ENCODE measurements at regions not wholly inside any gene's neighbourhood (a gene's known extent, or its start where the extent isn't known, plus 50 kb on each side); places are given as distances from the start of the nearest gene placed in this dataset.

- no peak overlapping the region for H3K4me3 ChIP-seq
- no peak for DNase-seq (ENCODE audit: low spot score in 2 of 2)
- no peaks in the 10 kb centered on the region for H3K9me3 ChIP-seq
- H3K27me3 ChIP-seq: no peaks in the 10 kb centered on the region
- H3K4me1 ChIP-seq: no peaks in the 10 kb centered on the region
- TF ChIP-seq EP300 (IDR thresholded peaks at IDR 0.05) (no peak), CTCF (IDR thresholded peaks at IDR 0.05) (no peak), POLR2A (IDR thresholded peaks at IDR 0.05) (no peak), POLR2AphosphoS5 (IDR thresholded peaks at IDR 0.05) (no peak)
- H3K36me3 ChIP-seq: no peaks in the 10 kb centered on the region
- no peak overlapping the region for H3K27ac ChIP-seq
- 57% methylated on average over 2 of the region's 2 CpGs for WGBS
These were observed 324.6 kb upstream of the TYRP1 start for GRCh38 chr9:12368569-12368968.

- Histone ChIP-seq H3K9me3 (no peaks in the 10 kb centered on the region), H3K4me1 (no peaks in the 10 kb centered on the region), H3K36me3 (no peaks in the 10 kb centered on the region), H3K27ac (no peak overlapping the region), H3K4me3 (no peak overlapping the region), H3K27me3 (no peaks in the 10 kb centered on the region)
- DNase-seq (ENCODE audit: low spot score in 2 of 2): no peak
- WGBS: 67% methylated on average over 2 of the region's 2 CpGs
- TF ChIP-seq POLR2A (IDR thresholded peaks at IDR 0.05) (no peak), CTCF (IDR thresholded peaks at IDR 0.05) (no peak), POLR2AphosphoS5 (IDR thresholded peaks at IDR 0.05) (no peak)
These were observed 301.2 kb upstream of the TYRP1 start for GRCh38 chr9:12391839-12392509.

GRCh38 chr9:12394105-12394504 is 299.1 kb upstream of the TYRP1 start:
- H3K36me3 ChIP-seq: no peaks in the 10 kb centered on the region
- no peak for DNase-seq (ENCODE audit: low spot score in 2 of 2)
- no peak for TF ChIP-seq POLR2AphosphoS5 (IDR thresholded peaks at IDR 0.05)
- no peak for TF ChIP-seq EP300 (IDR thresholded peaks at IDR 0.05)
- no peak for TF ChIP-seq POLR2A (IDR thresholded peaks at IDR 0.05)
- TF ChIP-seq CTCF (IDR thresholded peaks at IDR 0.05): no peak
- H3K4me3 ChIP-seq: no peak overlapping the region
- H3K9me3 ChIP-seq: no peaks in the 10 kb centered on the region
- 60% methylated on average over 1 of the region's 1 CpG for WGBS
- no peaks in the 10 kb centered on the region for H3K4me1 ChIP-seq
- no peak overlapping the region for H3K27ac ChIP-seq
- H3K27me3 ChIP-seq: no peaks in the 10 kb centered on the region

GRCh38 chr9:12403721-12404120 is 289.5 kb upstream of the TYRP1 start:
- Histone ChIP-seq H3K4me1 (no peaks in the 10 kb centered on the region), H3K27ac (no peak overlapping the region), H3K36me3 (no peaks in the 10 kb centered on the region), H3K9me3 (no peaks in the 10 kb centered on the region), H3K4me3 (no peak overlapping the region), H3K27me3 (no peaks in the 10 kb centered on the region)
- no peak for DNase-seq (ENCODE audit: low spot score in 2 of 2)
- 61% methylated on average over 2 of the region's 2 CpGs for WGBS
- TF ChIP-seq POLR2AphosphoS5 (IDR thresholded peaks at IDR 0.05) (no peak), POLR2A (IDR thresholded peaks at IDR 0.05) (no peak), EP300 (IDR thresholded peaks at IDR 0.05) (no peak), CTCF (IDR thresholded peaks at IDR 0.05) (no peak)

- no peaks in the 10 kb centered on the region for H3K4me1 ChIP-seq
- DNase-seq (ENCODE audit: low spot score in 2 of 2): no peak
- H3K36me3 ChIP-seq: no peaks in the 10 kb centered on the region
- no peak overlapping the region for H3K4me3 ChIP-seq
- H3K9me3 ChIP-seq: no peaks in the 10 kb centered on the region
- H3K27me3 ChIP-seq: no peaks in the 10 kb centered on the region
- no peak overlapping the region for H3K27ac ChIP-seq
- TF ChIP-seq POLR2A (IDR thresholded peaks at IDR 0.05) (no peak), POLR2AphosphoS5 (IDR thresholded peaks at IDR 0.05) (no peak), EP300 (IDR thresholded peaks at IDR 0.05) (no peak), CTCF (IDR thresholded peaks at IDR 0.05) (no peak)
- WGBS: 64% methylated on average over 2 of the region's 2 CpGs
These were observed 279.2 kb upstream of the TYRP1 start for GRCh38 chr9:12413986-12414385.

Data from suprapubic skin (tissue), 4 donors.